Hepatocyte (in vitro differentiated cells): ENCODE measurements at regions not wholly inside any gene's neighbourhood (a gene's known extent, or its start where the extent isn't known, plus 50 kb on each side); places are given as distances from the start of the nearest gene placed in this dataset.

Source experiments
- CTCF ChIP-seq: fragments of 200-600 bp; sonication (generic); IDR thresholded peaks from 2 replicates; pipeline ENCODE4 v1.5.1; 2016; ENCODE audit warnings: antibody characterized with exemption, mild to moderate bottlenecking; ENCODE audit not compliant: poor library complexity
- EZH2phosphoT487 ChIP-seq: fragments of 200-600 bp; sonication (generic); IDR thresholded peaks from one replicate; pipeline ENCODE4 v1.6.1; 2018; ENCODE audit warnings: antibody characterized with exemption, mild to moderate bottlenecking, low read depth, moderate library complexity; ENCODE audit not compliant: unreplicated experiment, severe bottlenecking

- no peak for TF ChIP-seq EZH2phosphoT487
- no peak for TF ChIP-seq CTCF
Observed at GRCh38 chr4:159837071-159837470, 734.2 kb downstream of the RAPGEF2 start.
